DMS 273 (cell line): ENCODE measurements at regions not wholly inside any gene's neighbourhood (a gene's known extent, or its start where the extent isn't known, plus 50 kb on each side); places are given as distances from the start of the nearest gene placed in this dataset.

Source experiments
- DNase-seq: peaks from one replicate; lab custom pipeline; 2025; ENCODE audit not compliant: unreplicated experiment; lab: John Stamatoyannopoulos, UW

- no peak for DNase-seq
Observed at GRCh38 chr4:136198358-136198757, 1333.9 kb downstream of the PCDH18 start.

- DNase-seq: no peak
Observed at GRCh38 chr4:136194962-136195361, 1337.3 kb downstream of the PCDH18 start.

- DNase-seq: no peak
Observed at GRCh38 chr4:136186650-136187049, 1345.6 kb downstream of the PCDH18 start.

- no peak for DNase-seq
Observed at GRCh38 chr4:136183513-136183912, 1348.8 kb downstream of the PCDH18 start.

GRCh38 chr4:136156947-136157346, 1375.3 kb downstream of the PCDH18 start:
- DNase-seq: no peak

- DNase-seq: no peak
Observed at GRCh38 chr4:136150046-136150445, 1382.2 kb downstream of the PCDH18 start.

GRCh38 chr4:136136601-136137000, 1395.7 kb downstream of the PCDH18 start:
- peak; percentile 15 for DNase-seq

- DNase-seq: no peak
Observed at GRCh38 chr4:136124251-136124745, 1408.0 kb downstream of the PCDH18 start.

- no peak for DNase-seq
Observed at GRCh38 chr4:136121426-136121825, 1410.9 kb downstream of the PCDH18 start.

- no peak for DNase-seq
Observed at GRCh38 chr4:136113921-136114320, 1418.4 kb downstream of the PCDH18 start.

- no peak for DNase-seq
Observed at GRCh38 chr4:136112116-136112515, 1420.2 kb downstream of the PCDH18 start.

- no peak for DNase-seq
Observed at GRCh38 chr4:136106753-136107152, 1425.5 kb downstream of the PCDH18 start.

GRCh38 chr4:136103616-136104015, 1428.7 kb downstream of the PCDH18 start:
- no peak for DNase-seq

GRCh38 chr4:136097676-136098075, 1434.6 kb downstream of the PCDH18 start:
- no peak for DNase-seq

- DNase-seq: no peak
Observed at GRCh38 chr4:136088211-136088867, 1444.0 kb downstream of the PCDH18 start.

GRCh38 chr4:136078976-136079375, 1453.3 kb downstream of the PCDH18 start:
- DNase-seq: no peak

GRCh38 chr4:136056748-136057147, 1475.5 kb downstream of the PCDH18 start:
- DNase-seq: no peak

GRCh38 chr4:136055360-136055759, 1476.9 kb downstream of the PCDH18 start:
- DNase-seq: no peak

- DNase-seq: no peak
Observed at GRCh38 chr4:136036744-136037143, 1495.5 kb downstream of the PCDH18 start.

GRCh38 chr4:136032391-136032790, 1499.9 kb downstream of the PCDH18 start:
- no peak for DNase-seq

- no peak for DNase-seq
Observed at GRCh38 chr4:136025540-136025939, 1506.8 kb downstream of the PCDH18 start.

GRCh38 chr4:136017556-136017955, 1514.7 kb downstream of the PCDH18 start:
- DNase-seq: no peak

- no peak for DNase-seq
Observed at GRCh38 chr4:136012220-136012619, 1520.1 kb downstream of the PCDH18 start.
